HL-60 (cell line): ENCODE measurements at regions not wholly inside any gene's neighbourhood (a gene's known extent, or its start where the extent isn't known, plus 50 kb on each side); places are given as distances from the start of the nearest gene placed in this dataset.
A peak's percentile ranks its signal among the peaks of the same experiment; 100 is the strongest.

Experiments
- DNase-seq, 2 experiments: peaks; one replicate each; pipeline ENCODE4 v3.0.0-alpha.2; 2010 to 2020; ENCODE audit warnings: low read depth in 1 of 2, low spot score in 1 of 2
- H3K27ac ChIP-seq: fragments of 250-450 bp; sonication (Bioruptor Pico); replicated peaks from 2 replicates; pipeline ENCODE4 v1.5.1; 2020; ENCODE audit warnings: mild to moderate bottlenecking, moderate library complexity
- H3K27me3 ChIP-seq: fragments of 250-450 bp; sonication (Bioruptor Pico); 2 replicates; pipeline ENCODE4 v1.5.1; 2021; ENCODE audit warnings: mild to moderate bottlenecking, moderate library complexity; ENCODE audit not compliant: insufficient read depth, poor library complexity, severe bottlenecking
- H3K4me3 ChIP-seq: replicated peaks from 2 replicates; pipeline ENCODE4 v1.5.1; 2011; ENCODE audit warnings: mild to moderate bottlenecking, control low read depth, low read length; ENCODE audit not compliant: insufficient read depth
- GABPA ChIP-seq: IDR thresholded peaks from 2 replicates; pipeline ENCODE4 v1.6.1; 2012; ENCODE audit warnings: low read depth
- POLR2AphosphoS5 ChIP-seq: IDR thresholded peaks from 2 replicates; pipeline ENCODE4 v1.6.1; 2012; ENCODE audit warnings: low read depth
- REST ChIP-seq: IDR thresholded peaks from 2 replicates; pipeline ENCODE4 v1.6.1; 2012; ENCODE audit warnings: low read depth; ENCODE audit not compliant: insufficient replicate concordance
- SPI1 ChIP-seq: IDR thresholded peaks from 2 replicates; pipeline ENCODE4 v1.6.1; 2012; ENCODE audit warnings: low read depth, mild to moderate bottlenecking, borderline replicate concordance
- TF ChIP-seq, protein P1 (sequence below): IDR thresholded peaks from one replicate; pipeline ENCODE4 v1.5.1; 2011; ENCODE audit warnings: low read length, control low read depth, inconsistent platforms; ENCODE audit not compliant: insufficient read depth

DNA sequence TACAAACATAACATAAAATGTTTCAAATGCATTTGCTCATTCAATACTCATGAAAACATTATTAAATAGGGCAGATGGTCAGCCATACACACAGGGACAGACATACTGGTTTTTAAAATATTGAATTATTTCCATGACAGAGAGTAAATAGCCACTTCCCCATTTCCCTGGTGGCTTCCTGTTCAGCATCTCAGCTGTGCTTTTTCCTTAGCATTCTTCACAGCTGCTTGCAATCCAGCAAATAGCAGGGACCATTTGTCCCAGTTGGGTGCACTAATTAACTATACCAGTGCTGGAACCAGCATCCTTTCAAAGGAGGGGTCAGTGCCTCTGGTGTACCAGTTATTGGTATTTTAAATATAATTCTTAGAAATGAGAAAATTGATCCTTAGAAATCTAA, 964.7 kb downstream of the RAB28 start:
- H3K4me3 ChIP-seq, result no peak overlapping the region

DNA sequence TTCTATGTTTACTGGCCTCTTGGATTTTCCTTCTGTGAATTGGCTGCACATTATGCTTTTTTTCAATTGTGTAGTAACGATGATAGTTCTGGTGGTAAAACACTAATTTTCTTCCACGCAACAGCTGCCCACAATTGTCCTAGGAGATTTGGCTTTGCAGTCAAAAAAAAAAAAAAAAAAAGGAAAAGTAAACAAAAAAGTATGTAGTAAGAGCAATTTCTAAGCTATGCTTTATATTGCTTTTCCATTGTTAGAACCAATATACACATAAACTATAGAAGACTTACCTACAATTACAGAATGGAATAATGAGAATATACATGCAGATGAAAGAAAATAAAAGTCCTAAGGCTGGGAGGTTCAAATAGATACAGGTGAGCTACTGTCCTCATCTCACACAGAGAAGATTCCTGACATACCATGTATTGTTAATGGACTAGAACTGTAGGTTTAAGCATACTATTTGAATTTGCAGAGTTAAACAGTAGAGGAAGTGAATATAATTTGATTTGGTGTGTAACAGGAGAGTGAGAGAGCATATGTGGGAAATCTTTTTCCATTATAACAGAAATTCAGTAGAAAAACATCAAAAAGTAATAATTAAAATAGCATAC, 976.2 kb downstream of the RAB28 start:
- no peak for DNase-seq
- H3K27me3 ChIP-seq, result no peaks in the 10 kb centered on the region
- H3K27ac ChIP-seq, result no peak overlapping the region
- no peak overlapping the region for H3K4me3 ChIP-seq
- TF ChIP-seq POLR2AphosphoS5 (no peak), REST (no peak), GABPA (no peak)

More for the DNA sequence above, 964.7 kb downstream of the RAB28 start:
- no peak for TF ChIP-seq GABPA
- TF ChIP-seq SPI1, result peak; percentile 82
- no peaks in the 10 kb centered on the region for H3K27me3 ChIP-seq
- H3K27ac ChIP-seq, result no peak overlapping the region
- DNase-seq, result no peak

DNA sequence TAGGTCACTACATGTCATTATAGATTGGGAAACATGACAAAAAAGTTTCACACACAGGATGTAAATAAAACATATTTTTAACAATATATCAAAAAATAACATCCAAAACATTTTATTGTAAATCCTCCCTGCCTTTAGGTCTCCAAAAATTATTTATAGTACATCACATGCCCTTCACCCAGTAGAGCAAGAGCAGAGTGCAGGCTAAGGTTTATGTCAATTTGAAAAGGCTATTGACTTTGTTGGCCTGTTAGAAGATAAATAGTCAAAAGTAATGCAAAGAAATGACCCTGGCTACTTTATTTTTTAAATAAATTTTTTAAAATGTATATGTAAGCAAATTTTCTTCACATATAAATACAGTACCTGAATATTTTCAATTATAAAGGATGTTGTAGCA, 983.7 kb downstream of the RAB28 start:
- Histone ChIP-seq H3K27ac (no peak overlapping the region), H3K27me3 (no peaks in the 10 kb centered on the region), H3K4me3 (no peak overlapping the region)
- no peak for TF ChIP-seq POLR2AphosphoS5
- TF ChIP-seq, protein P1, sequence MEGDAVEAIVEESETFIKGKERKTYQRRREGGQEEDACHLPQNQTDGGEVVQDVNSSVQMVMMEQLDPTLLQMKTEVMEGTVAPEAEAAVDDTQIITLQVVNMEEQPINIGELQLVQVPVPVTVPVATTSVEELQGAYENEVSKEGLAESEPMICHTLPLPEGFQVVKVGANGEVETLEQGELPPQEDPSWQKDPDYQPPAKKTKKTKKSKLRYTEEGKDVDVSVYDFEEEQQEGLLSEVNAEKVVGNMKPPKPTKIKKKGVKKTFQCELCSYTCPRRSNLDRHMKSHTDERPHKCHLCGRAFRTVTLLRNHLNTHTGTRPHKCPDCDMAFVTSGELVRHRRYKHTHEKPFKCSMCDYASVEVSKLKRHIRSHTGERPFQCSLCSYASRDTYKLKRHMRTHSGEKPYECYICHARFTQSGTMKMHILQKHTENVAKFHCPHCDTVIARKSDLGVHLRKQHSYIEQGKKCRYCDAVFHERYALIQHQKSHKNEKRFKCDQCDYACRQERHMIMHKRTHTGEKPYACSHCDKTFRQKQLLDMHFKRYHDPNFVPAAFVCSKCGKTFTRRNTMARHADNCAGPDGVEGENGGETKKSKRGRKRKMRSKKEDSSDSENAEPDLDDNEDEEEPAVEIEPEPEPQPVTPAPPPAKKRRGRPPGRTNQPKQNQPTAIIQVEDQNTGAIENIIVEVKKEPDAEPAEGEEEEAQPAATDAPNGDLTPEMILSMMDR, result no peak
- TF ChIP-seq GABPA, result no peak
- no peak for TF ChIP-seq SPI1
- no peak for DNase-seq

DNA sequence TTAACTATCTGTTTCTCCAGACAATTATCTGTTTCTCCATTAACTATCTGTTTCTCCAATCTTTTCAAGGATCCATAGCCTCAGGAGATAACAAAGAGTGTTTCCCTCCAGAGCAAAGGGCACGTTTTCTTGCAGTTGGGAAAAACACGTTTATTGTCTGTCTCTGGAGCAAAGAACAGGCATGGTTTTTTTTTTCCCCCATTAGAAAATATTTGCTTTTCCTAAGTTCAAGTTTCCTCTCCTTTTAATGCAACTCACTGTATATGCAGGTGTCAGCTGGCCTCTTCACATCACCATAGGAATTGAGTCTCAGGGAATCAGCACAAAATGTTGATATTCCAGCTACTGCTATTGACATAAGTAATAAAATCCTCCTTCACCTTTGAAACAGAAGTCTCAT, 984.4 kb downstream of the RAB28 start:
- no peak overlapping the region for H3K27ac ChIP-seq
- no peak for TF ChIP-seq REST
- TF ChIP-seq GABPA, result no peak
- no peak for TF ChIP-seq POLR2AphosphoS5
- TF ChIP-seq, protein P1, result no peak
- no peak for TF ChIP-seq SPI1

GRCh38 chr4:12495211-12495610, 988.9 kb downstream of the RAB28 start:
- H3K27ac ChIP-seq, result no peak overlapping the region
- H3K27me3 ChIP-seq, result no peaks in the 10 kb centered on the region
- TF ChIP-seq REST (peak; percentile 52), SPI1 (no peak)
- DNase-seq, result no peak
- no peak overlapping the region for H3K4me3 ChIP-seq

More for the DNA sequence above, 984.4 kb downstream of the RAB28 start:
- no peak overlapping the region for H3K4me3 ChIP-seq
- no peaks in the 10 kb centered on the region for H3K27me3 ChIP-seq
- DNase-seq, result no peak
